ENCODE measurements at regions not wholly inside any gene's neighbourhood (a gene's known extent, or its start where the extent isn't known, plus 50 kb on each side); places are given as distances from the start of the nearest gene placed in this dataset.
"Not testable (repeated sequence)": the region's sequence is repeated elsewhere in the genome, so short reads cannot be mapped to it uniquely, and the experiment has no call there.

DNA sequence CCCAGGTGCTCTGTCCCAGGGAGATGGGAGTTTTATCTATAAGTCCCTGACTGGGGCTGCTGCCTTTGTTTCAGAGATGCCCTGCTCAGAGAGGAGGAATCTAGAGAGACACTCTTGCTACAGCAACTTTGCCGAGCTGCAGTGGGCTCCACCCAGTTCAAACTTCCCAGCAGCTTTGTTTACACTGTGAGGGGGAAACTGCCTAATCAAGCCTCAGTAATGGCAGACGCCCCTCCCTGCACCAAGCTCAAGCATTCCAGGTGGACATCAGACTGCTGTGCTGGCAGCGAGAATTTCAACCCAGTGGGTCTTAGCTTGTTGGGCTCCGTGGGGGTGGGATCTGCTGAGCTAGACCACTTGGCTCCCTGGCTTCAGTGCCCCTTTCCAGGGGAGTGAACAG is 50.2 kb upstream of the RASA1 start:
- TF ChIP-seq, protein P1, sequence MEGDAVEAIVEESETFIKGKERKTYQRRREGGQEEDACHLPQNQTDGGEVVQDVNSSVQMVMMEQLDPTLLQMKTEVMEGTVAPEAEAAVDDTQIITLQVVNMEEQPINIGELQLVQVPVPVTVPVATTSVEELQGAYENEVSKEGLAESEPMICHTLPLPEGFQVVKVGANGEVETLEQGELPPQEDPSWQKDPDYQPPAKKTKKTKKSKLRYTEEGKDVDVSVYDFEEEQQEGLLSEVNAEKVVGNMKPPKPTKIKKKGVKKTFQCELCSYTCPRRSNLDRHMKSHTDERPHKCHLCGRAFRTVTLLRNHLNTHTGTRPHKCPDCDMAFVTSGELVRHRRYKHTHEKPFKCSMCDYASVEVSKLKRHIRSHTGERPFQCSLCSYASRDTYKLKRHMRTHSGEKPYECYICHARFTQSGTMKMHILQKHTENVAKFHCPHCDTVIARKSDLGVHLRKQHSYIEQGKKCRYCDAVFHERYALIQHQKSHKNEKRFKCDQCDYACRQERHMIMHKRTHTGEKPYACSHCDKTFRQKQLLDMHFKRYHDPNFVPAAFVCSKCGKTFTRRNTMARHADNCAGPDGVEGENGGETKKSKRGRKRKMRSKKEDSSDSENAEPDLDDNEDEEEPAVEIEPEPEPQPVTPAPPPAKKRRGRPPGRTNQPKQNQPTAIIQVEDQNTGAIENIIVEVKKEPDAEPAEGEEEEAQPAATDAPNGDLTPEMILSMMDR (IDR thresholded peaks at IDR 0.05; ENCODE audit: insufficient read depth, low read length): not testable (repeated sequence)
- not testable (repeated sequence) for TF ChIP-seq SPI1 (IDR thresholded peaks at IDR 0.05; ENCODE audit: borderline replicate concordance, low read depth); GABPA (IDR thresholded peaks at IDR 0.05; ENCODE audit: low read depth); POLR2AphosphoS5 (IDR thresholded peaks at IDR 0.05; ENCODE audit: low read depth)
- TF ChIP-seq, protein P2, sequence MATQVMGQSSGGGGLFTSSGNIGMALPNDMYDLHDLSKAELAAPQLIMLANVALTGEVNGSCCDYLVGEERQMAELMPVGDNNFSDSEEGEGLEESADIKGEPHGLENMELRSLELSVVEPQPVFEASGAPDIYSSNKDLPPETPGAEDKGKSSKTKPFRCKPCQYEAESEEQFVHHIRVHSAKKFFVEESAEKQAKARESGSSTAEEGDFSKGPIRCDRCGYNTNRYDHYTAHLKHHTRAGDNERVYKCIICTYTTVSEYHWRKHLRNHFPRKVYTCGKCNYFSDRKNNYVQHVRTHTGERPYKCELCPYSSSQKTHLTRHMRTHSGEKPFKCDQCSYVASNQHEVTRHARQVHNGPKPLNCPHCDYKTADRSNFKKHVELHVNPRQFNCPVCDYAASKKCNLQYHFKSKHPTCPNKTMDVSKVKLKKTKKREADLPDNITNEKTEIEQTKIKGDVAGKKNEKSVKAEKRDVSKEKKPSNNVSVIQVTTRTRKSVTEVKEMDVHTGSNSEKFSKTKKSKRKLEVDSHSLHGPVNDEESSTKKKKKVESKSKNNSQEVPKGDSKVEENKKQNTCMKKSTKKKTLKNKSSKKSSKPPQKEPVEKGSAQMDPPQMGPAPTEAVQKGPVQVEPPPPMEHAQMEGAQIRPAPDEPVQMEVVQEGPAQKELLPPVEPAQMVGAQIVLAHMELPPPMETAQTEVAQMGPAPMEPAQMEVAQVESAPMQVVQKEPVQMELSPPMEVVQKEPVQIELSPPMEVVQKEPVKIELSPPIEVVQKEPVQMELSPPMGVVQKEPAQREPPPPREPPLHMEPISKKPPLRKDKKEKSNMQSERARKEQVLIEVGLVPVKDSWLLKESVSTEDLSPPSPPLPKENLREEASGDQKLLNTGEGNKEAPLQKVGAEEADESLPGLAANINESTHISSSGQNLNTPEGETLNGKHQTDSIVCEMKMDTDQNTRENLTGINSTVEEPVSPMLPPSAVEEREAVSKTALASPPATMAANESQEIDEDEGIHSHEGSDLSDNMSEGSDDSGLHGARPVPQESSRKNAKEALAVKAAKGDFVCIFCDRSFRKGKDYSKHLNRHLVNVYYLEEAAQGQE (IDR thresholded peaks at IDR 0.05; ENCODE audit: insufficient replicate concordance, low read depth): not testable (repeated sequence)

Data from HL-60 (cell line).